VCaP (cell line): ENCODE measurements at regions not wholly inside any gene's neighbourhood (a gene's known extent, or its start where the extent isn't known, plus 50 kb on each side); places are given as distances from the start of the nearest gene placed in this dataset.

Experiments
- H3K27ac ChIP-seq: fragments of 450-650 bp; 2 replicates; pipeline ENCODE4 v1.5.1; 2017
- CTCF ChIP-seq: fragments of 450-650 bp; conservative IDR thresholded peaks from 2 replicates; pipeline ENCODE4 v1.5.1; 2017; ENCODE audit warnings: mild to moderate bottlenecking, moderate library complexity

GRCh38 chr2:58460670-58461069 lies 219.5 kb upstream of the FANCL start:
- H3K27ac ChIP-seq: no peak overlapping the region
- TF ChIP-seq CTCF: no peak

- H3K27ac ChIP-seq: no peak overlapping the region
- no peak for TF ChIP-seq CTCF
These were observed 208.3 kb upstream of the FANCL start for GRCh38 chr2:58449286-58450010.

GRCh38 chr2:58448845-58449244 lies 207.7 kb upstream of the FANCL start:
- no peak overlapping the region for H3K27ac ChIP-seq
- TF ChIP-seq CTCF: no peak

GRCh38 chr2:58448065-58448507 lies 207.0 kb upstream of the FANCL start:
- peak; percentile 51 for TF ChIP-seq CTCF
- H3K27ac ChIP-seq: no peak overlapping the region

- no peak for TF ChIP-seq CTCF
- H3K27ac ChIP-seq: no peak overlapping the region
These were observed 206.5 kb upstream of the FANCL start for GRCh38 chr2:58447586-58447985.

- no peak for TF ChIP-seq CTCF
These were observed 200.5 kb upstream of the FANCL start for GRCh38 chr2:58441643-58442042.

GRCh38 chr2:58436872-58437271 lies 195.7 kb upstream of the FANCL start:
- TF ChIP-seq CTCF: no peak
- H3K27ac ChIP-seq: no peak overlapping the region

More at GRCh38 chr2:58441643-58442042, 200.5 kb upstream of the FANCL start:
- no peak overlapping the region for H3K27ac ChIP-seq
